ENCODE measurements at regions not wholly inside any gene's neighbourhood (a gene's known extent, or its start where the extent isn't known, plus 50 kb on each side); places are given as distances from the start of the nearest gene placed in this dataset.

DNA sequence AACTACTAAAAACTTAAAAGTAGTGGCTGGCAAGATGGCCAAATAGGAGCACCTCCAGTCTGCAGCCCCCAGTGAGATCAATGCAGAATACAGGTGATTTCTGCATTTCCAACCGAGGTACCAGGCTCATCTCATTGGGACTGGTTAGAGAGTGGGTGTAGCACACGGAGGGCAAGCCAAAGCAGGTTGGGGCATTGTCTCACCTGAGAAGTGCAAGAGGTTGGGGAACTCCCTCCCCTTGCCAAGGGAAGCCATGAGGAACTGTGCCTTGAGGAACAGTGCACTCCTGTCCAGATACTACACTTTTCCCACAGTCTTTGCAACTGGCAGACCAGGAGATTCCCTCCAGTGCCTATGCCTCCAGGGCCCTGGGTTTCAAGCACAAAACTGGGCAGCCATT lies 311.1 kb downstream of the PAPSS1 start:
- no peaks in the 10 kb centered on the region; the same call in 1 of the 2 replicates for H3K9me2 ChIP-seq (ENCODE audit: insufficient read depth)
- H3K27me3 ChIP-seq (ENCODE audit: insufficient read depth) = no peaks in the 10 kb centered on the region
- no peaks in the 10 kb centered on the region for H3K4me1 ChIP-seq (ENCODE audit: insufficient read depth)
- no peak for DNase-seq (ENCODE audit: low spot score)
- H2AFZ ChIP-seq = no peak overlapping the region
- H4K20me1 ChIP-seq (replicated peaks; ENCODE audit: insufficient read depth) = no peaks in the 10 kb centered on the region
- Mint-ChIP-seq H3K4me3 (no peak overlapping the region), H3K9me3 (peaks cover 34% of the 10 kb centered on the region), H3K4me1 (peaks cover 2% of the 10 kb centered on the region; the same call in 1 of the 3 replicates), H3K36me3 (ENCODE audit: low read depth) (peaks cover 24% of the 10 kb centered on the region; the same call in 2 of the 3 replicates), H3K27ac (no peak overlapping the region), H3K27me3 (ENCODE audit: insufficient read depth, low read depth, poor library complexity) (no peaks in the 10 kb centered on the region)
- no peak overlapping the region for H3K27ac ChIP-seq (ENCODE audit: low read depth)
- H3F3A ChIP-seq (replicated peaks; ENCODE audit: low read depth) = no peaks in the 10 kb centered on the region
- H3K4me3 ChIP-seq = no peak overlapping the region
- H3K4me2 ChIP-seq = no peak overlapping the region
- no peaks in the 10 kb centered on the region for H3K36me3 ChIP-seq (ENCODE audit: insufficient read depth)
- TF ChIP-seq EZH2phosphoT487 (IDR thresholded peaks at IDR 0.05; ENCODE audit: unreplicated experiment) = no peak
- TF ChIP-seq EZH2 (IDR thresholded peaks at IDR 0.05; ENCODE audit: low read depth, unreplicated experiment) = no peak
- TF ChIP-seq ETS1 (IDR thresholded peaks at IDR 0.05) = no peak
- no peak for TF ChIP-seq ZNF331 (CRISPR knock-in tag; IDR thresholded peaks at IDR 0.05; ENCODE audit: low read depth)
- TF ChIP-seq JUNB (IDR thresholded peaks at IDR 0.05; ENCODE audit: unreplicated experiment) = no peak
- TF ChIP-seq POLR2AphosphoS5 (IDR thresholded peaks at IDR 0.05; ENCODE audit: low read depth) = no peak
- TF ChIP-seq REST (IDR thresholded peaks at IDR 0.05; ENCODE audit: unreplicated experiment) = no peak
- H3K79me2 ChIP-seq (replicated peaks; ENCODE audit: insufficient read depth) = no peaks in the 10 kb centered on the region
- ATAC-seq = no peak

DNA sequence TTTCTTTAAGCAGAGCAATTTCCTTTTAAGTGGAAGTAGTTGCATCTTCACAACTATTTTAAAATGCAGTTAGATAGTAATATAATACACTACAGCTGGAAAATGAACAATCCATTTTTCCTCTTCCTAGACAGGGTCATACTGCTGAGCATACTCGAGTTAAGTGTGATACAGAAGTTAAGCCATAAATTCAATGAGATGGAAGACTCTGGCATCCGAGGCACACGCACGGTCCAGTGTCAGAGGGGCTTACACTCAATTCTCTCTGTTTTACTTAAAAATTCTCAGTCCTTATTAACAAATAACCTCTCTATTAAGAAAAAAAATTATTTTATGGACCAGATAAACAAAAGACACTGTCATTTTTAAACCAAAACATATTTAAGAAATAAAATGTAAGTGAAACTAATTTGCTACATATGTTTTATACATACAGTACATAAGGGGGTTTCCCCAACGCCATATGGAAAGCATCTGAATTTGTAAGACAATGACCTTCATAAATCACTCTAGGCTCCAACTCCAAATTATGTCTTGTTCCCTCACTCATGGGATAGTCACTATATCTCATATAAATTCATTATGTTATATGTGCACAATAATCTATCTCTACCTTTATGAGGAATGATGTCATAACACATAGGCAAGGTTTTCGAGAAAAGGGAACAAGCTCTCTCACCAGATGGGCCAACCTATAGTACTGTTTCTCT lies 315.3 kb downstream of the PAPSS1 start:
- ATAC-seq = no peak
- no peaks in the 10 kb centered on the region for H3K36me3 Mint-ChIP-seq (ENCODE audit: low read depth)
- H3K9me3 Mint-ChIP-seq = no peaks in the 10 kb centered on the region
- Histone ChIP-seq H3F3A (replicated peaks; ENCODE audit: low read depth) (no peaks in the 10 kb centered on the region), H3K4me2 (no peak overlapping the region), H3K27me3 (ENCODE audit: insufficient read depth) (no peaks in the 10 kb centered on the region), H2AFZ (no peak overlapping the region), H3K36me3 (ENCODE audit: insufficient read depth) (no peaks in the 10 kb centered on the region), H3K27ac (ENCODE audit: low read depth) (no peak overlapping the region), H3K4me3 (no peak overlapping the region), H3K9me2 (ENCODE audit: insufficient read depth) (no peaks in the 10 kb centered on the region; the same call in 1 of the 2 replicates), H3K79me2 (replicated peaks; ENCODE audit: insufficient read depth) (no peaks in the 10 kb centered on the region), H4K20me1 (replicated peaks; ENCODE audit: insufficient read depth) (no peaks in the 10 kb centered on the region), H3K4me1 (ENCODE audit: insufficient read depth) (no peaks in the 10 kb centered on the region)
- no peak for DNase-seq (ENCODE audit: low spot score)
- no peak overlapping the region for H3K4me3 Mint-ChIP-seq
- TF ChIP-seq ZNF331 (CRISPR knock-in tag; IDR thresholded peaks at IDR 0.05; ENCODE audit: low read depth) (no peak), POLR2AphosphoS5 (IDR thresholded peaks at IDR 0.05; ENCODE audit: low read depth) (no peak), ZNF114 (CRISPR knock-in tag; IDR thresholded peaks at IDR 0.05) (no peak), CTCF (conservative IDR thresholded peaks at IDR 0.05; ENCODE audit: low read depth in 2 of 2) (no peak), NANOG (IDR thresholded peaks at IDR 0.05; ENCODE audit: borderline replicate concordance) (no peak)
- H3K27ac Mint-ChIP-seq = no peak overlapping the region
- peaks cover 2% of the 10 kb centered on the region for H3K27me3 Mint-ChIP-seq (ENCODE audit: insufficient read depth, low read depth, poor library complexity)
- H3K4me1 Mint-ChIP-seq = peaks cover 2% of the 10 kb centered on the region; the same call in 1 of the 3 replicates

Measured in GM23338 (cell line).